ENCODE measurements at regions not wholly inside any gene's neighbourhood (a gene's known extent, or its start where the extent isn't known, plus 50 kb on each side); places are given as distances from the start of the nearest gene placed in this dataset.
A peak's percentile ranks its signal among the peaks of the same experiment; 100 is the strongest.

DNA sequence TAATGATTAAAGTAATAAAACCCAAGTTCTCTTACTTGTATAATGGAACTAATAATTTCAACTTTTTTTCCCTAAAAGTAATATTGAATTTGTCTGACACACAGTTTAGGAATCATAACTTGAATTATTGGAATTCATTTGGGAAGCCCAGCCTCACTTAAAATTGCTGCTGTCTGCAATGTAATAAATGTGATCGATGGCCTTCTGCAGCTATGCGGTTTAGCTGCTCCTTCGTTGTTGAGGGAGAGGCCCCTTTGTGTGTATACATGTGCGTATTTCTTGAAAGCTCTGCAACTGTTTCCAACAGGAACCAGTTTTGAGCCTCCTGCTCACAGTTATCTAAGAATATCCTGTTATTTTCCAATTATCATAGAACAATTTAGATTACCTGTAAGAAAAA lies 152.5 kb downstream of the AKR1D1 start:
- no peak overlapping the region for H3K27ac ChIP-seq (ENCODE audit: low read depth)
- H3K4me3 ChIP-seq (ENCODE audit: low read depth, low read length), result no peak overlapping the region
- 55% methylated on average over 4 of the region's 4 CpGs for WGBS
- no peaks in the 10 kb centered on the region for H3K4me1 ChIP-seq (ENCODE audit: insufficient read depth)
- no peak for DNase-seq (ENCODE audit: extremely low spot score)
- H3K36me3 ChIP-seq (ENCODE audit: insufficient read depth), result no peaks in the 10 kb centered on the region

GRCh38 chr7:138233189-138233588 lies 156.9 kb downstream of the AKR1D1 start:
- no peak overlapping the region for H3K27ac ChIP-seq (ENCODE audit: low read depth)
- no peak for DNase-seq (ENCODE audit: extremely low spot score)
- WGBS, result 93% methylated on average over 6 of the region's 6 CpGs
- no peaks in the 10 kb centered on the region for H3K4me1 ChIP-seq (ENCODE audit: insufficient read depth)
- H3K4me3 ChIP-seq (ENCODE audit: low read depth, low read length), result no peak overlapping the region
- no peaks in the 10 kb centered on the region for H3K36me3 ChIP-seq (ENCODE audit: insufficient read depth)

DNA sequence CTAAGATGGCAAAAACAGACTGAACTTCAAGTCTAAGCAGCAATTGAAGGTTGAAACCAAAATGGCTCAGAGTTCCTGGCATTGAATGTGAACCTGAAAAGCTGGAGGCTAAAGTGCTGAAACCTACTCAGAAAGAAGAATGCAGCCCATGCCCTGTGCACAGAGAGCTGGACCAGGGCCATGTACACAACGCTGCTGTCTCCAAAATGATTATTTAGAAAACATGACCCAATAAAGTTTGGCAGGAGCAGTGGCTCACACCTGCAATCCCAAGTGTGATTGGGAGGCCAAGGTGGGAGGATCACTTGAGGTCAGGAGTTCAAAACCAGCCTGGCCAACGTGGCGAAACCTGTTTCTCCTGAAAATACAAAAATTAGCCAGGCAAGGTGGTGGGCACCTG lies 158.9 kb downstream of the AKR1D1 start:
- Histone ChIP-seq H3K4me3 (ENCODE audit: low read depth, low read length) (no peak overlapping the region), H3K4me1 (ENCODE audit: insufficient read depth) (no peaks in the 10 kb centered on the region), H3K36me3 (ENCODE audit: insufficient read depth) (no peaks in the 10 kb centered on the region), H3K27ac (ENCODE audit: low read depth) (no peak overlapping the region)
- whole genome bisulfite sequencing, result 68% methylated on average over 3 of the region's 3 CpGs
- DNase-seq (ENCODE audit: extremely low spot score), result no peak

GRCh38 chr7:138237995-138238394 lies 161.7 kb downstream of the AKR1D1 start:
- DNase-seq (ENCODE audit: extremely low spot score), result no peak
- WGBS, result 95% methylated on average over 5 of the region's 5 CpGs

GRCh38 chr7:138238734-138239659 lies 162.7 kb downstream of the AKR1D1 start:
- no peak overlapping the region for H3K4me3 ChIP-seq (ENCODE audit: low read depth, low read length)

More at GRCh38 chr7:138237995-138238394, 161.7 kb downstream of the AKR1D1 start:
- Histone ChIP-seq H3K27ac (ENCODE audit: low read depth) (no peak overlapping the region), H3K4me1 (ENCODE audit: insufficient read depth) (no peaks in the 10 kb centered on the region), H3K36me3 (ENCODE audit: insufficient read depth) (no peaks in the 10 kb centered on the region), H3K4me3 (ENCODE audit: low read depth, low read length) (no peak overlapping the region)

DNA sequence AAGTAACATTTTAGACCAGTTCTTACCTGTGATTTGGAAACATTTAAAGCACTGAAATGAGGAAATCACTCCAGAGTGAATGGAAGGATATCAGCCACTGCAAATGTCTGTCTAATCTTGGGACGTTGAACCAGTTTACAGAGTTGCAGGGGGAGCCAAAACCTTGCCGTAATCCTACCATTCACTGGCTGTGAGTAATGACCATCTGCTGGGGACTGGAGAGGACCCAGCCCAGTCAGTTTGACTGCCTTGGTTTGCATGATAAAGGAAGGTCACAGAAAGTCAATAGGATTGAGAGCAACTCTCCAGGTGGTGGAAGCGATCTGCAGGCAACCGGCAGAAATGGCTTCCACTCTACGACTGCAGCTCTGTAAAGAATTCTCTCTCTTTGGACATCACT lies 167.2 kb downstream of the AKR1D1 start:
- Histone ChIP-seq H3K4me3 (ENCODE audit: low read depth, low read length) (no peak overlapping the region), H3K4me1 (ENCODE audit: insufficient read depth) (no peaks in the 10 kb centered on the region), H3K36me3 (ENCODE audit: insufficient read depth) (no peaks in the 10 kb centered on the region), H3K27ac (ENCODE audit: low read depth) (no peak overlapping the region)
- WGBS, result 43% methylated on average over 5 of the region's 5 CpGs
- no peak for DNase-seq (ENCODE audit: extremely low spot score)

More at GRCh38 chr7:138238734-138239659, 162.7 kb downstream of the AKR1D1 start:
- WGBS, result 81% methylated on average over 3 of the region's 3 CpGs
- H3K27ac ChIP-seq (ENCODE audit: low read depth), result no peak overlapping the region
- H3K4me1 ChIP-seq (ENCODE audit: insufficient read depth), result no peaks in the 10 kb centered on the region
- no peak for DNase-seq (ENCODE audit: extremely low spot score)
- no peaks in the 10 kb centered on the region for H3K36me3 ChIP-seq (ENCODE audit: insufficient read depth)

DNA sequence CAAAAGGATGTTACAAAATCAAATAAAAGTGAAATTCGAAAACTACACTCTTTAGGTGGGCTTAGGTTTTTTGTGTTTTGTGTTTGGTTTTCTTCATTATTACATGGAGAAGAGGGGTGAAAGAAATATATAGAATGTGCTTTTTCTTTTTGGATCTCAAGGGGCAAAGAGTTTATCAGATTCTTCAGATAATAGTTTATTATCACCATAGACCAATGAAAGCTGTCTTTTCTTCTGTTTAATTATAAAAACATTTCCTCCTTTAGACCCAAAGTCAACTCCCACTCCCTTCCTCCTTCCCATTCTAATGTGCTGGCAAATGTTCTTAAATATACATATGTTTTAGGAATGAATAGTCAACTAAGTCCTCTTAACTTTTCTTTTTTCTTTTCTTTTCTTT lies 167.6 kb downstream of the AKR1D1 start:
- H3K36me3 ChIP-seq (ENCODE audit: insufficient read depth), result no peaks in the 10 kb centered on the region
- 76% methylated on average over 1 of the region's 1 CpG for WGBS
- no peaks in the 10 kb centered on the region for H3K4me1 ChIP-seq (ENCODE audit: insufficient read depth)
- no peak for DNase-seq (ENCODE audit: extremely low spot score)
- H3K27ac ChIP-seq (ENCODE audit: low read depth), result no peak overlapping the region
- no peak overlapping the region for H3K4me3 ChIP-seq (ENCODE audit: low read depth, low read length)

DNA sequence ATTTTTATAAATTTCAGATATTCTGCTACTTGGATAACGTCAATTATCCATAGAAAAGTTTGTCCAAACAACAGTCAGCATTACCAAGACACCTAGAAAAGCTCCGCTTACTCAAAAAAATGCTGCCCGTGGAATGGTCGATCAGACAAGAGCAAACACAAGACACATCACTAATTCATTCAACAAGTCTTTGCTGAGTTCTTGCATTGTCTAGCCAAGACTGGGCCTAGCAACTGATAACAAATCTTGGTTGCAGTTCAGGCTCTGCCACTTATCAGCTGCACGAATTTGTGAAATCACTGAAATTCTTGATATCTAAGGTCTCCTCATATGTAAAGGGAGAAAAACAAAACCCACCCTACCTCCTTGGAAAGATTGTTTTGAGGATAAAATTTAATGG lies 168.3 kb downstream of the AKR1D1 start:
- DNase-seq (ENCODE audit: extremely low spot score), result no peak
- H3K36me3 ChIP-seq (ENCODE audit: insufficient read depth), result no peaks in the 10 kb centered on the region
- H3K27ac ChIP-seq (ENCODE audit: low read depth), result no peak overlapping the region
- no peaks in the 10 kb centered on the region for H3K4me1 ChIP-seq (ENCODE audit: insufficient read depth)
- no peak overlapping the region for H3K4me3 ChIP-seq (ENCODE audit: low read depth, low read length)
- 67% methylated on average over 5 of the region's 5 CpGs for WGBS

- no peak overlapping the region for H3K27ac ChIP-seq (ENCODE audit: low read depth)
Measured at GRCh38 chr7:138245216-138245615, 169.0 kb downstream of the AKR1D1 start.

DNA sequence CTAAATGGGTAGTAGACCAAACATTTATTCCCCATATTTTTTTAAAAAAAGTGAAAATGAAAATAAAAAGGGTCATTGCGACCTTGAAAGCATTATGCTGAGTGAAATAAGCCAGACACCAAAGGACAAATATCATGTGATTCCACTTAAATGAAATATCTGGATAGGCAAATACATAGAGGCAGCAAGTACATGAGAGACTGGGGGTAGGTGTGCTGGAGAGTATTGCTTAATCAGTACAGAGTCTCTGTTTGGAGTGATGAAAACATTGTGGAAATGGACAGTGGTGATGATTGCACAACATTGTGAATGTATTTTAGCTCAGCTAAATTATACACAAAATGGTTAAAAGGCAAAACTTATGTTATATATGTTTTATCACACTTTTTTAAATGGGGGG lies 169.4 kb downstream of the AKR1D1 start:
- Histone ChIP-seq H3K36me3 (ENCODE audit: insufficient read depth) (no peaks in the 10 kb centered on the region), H3K4me3 (ENCODE audit: low read depth, low read length) (no peak overlapping the region), H3K4me1 (ENCODE audit: insufficient read depth) (no peaks in the 10 kb centered on the region), H3K27ac (ENCODE audit: low read depth) (no peak overlapping the region)
- 57% methylated on average over 1 of the region's 1 CpG for WGBS
- DNase-seq (ENCODE audit: extremely low spot score), result no peak

More at GRCh38 chr7:138245216-138245615, 169.0 kb downstream of the AKR1D1 start:
- Histone ChIP-seq H3K4me3 (ENCODE audit: low read depth, low read length) (no peak overlapping the region), H3K36me3 (ENCODE audit: insufficient read depth) (no peaks in the 10 kb centered on the region), H3K4me1 (ENCODE audit: insufficient read depth) (no peaks in the 10 kb centered on the region)
- no peak for DNase-seq (ENCODE audit: extremely low spot score)

- 79% methylated on average over 5 of the region's 5 CpGs for WGBS
- H3K27ac ChIP-seq (ENCODE audit: low read depth), result no peak overlapping the region
- H3K36me3 ChIP-seq (ENCODE audit: insufficient read depth), result no peaks in the 10 kb centered on the region
Measured at GRCh38 chr7:138246428-138246827, 170.2 kb downstream of the AKR1D1 start.

DNA sequence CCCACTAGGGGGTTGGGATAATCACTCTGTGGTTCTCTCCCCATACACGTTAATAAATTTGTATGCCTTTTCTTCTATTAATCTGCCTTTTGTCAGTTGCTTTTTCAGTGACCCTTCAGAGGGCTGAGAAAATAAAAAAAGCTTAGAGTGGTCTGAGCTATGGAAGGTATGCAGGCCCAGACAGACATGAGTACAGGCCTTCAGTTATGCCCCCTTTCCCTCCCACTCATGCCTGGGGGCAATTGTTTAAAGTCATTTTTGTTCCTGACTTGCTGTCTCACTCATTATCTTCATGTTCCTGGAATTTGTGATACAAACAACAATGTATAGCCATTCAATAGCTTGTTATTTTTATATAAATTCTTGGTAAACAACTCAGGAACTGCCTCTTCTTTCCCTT lies 170.8 kb downstream of the AKR1D1 start:
- Histone ChIP-seq H3K27ac (ENCODE audit: low read depth) (no peak overlapping the region), H3K4me1 (ENCODE audit: insufficient read depth) (no peaks in the 10 kb centered on the region), H3K4me3 (ENCODE audit: low read depth, low read length) (no peak overlapping the region), H3K36me3 (ENCODE audit: insufficient read depth) (no peaks in the 10 kb centered on the region)
- WGBS, result 46% methylated on average over 1 of the region's 1 CpG
- DNase-seq (ENCODE audit: extremely low spot score), result no peak

More at GRCh38 chr7:138246428-138246827, 170.2 kb downstream of the AKR1D1 start:
- Histone ChIP-seq H3K4me3 (ENCODE audit: low read depth, low read length) (no peak overlapping the region), H3K4me1 (ENCODE audit: insufficient read depth) (no peaks in the 10 kb centered on the region)
- peak; percentile 62 for DNase-seq (ENCODE audit: extremely low spot score)

DNA sequence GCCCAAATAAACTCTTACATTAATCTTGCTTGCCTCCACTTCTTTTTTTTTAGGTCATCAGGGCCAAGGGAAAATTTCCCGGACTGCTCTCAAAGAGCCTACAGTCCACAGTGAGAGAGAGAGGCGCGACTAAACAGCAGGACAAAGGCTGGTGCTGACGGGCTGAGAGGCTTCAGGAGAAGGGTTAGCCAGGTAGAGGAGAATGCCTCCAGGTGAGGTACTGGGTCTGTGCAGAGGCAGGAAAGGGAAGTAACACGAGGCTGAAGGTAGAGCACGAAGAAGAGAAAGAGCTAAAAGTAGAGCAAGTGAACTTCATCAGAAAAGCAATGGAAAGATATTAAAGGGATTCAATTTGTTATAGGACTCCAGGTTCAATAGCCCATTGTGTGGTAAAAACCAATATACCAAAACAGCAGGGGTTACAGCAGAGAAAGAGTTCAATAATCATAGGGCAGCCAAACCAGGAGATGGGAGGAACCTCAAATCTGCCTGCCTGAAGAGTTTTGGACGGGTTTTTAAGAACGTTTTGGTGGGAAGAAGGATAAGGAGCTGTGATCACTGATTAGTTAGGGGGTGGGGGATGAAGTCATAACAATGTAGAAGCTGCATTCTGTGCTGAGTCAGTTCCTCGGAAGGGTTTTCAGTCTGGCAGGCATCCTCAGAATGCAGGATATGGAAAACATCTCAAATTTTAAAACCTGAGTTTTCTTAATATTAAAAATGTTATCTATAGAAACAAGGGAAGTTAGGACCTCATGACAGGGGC lies 171.5 kb downstream of the AKR1D1 start:
- H3K4me1 ChIP-seq (ENCODE audit: insufficient read depth), result no peaks in the 10 kb centered on the region
- no peak overlapping the region for H3K27ac ChIP-seq (ENCODE audit: low read depth)
- H3K4me3 ChIP-seq (ENCODE audit: low read depth, low read length), result no peak overlapping the region
- no peaks in the 10 kb centered on the region for H3K36me3 ChIP-seq (ENCODE audit: insufficient read depth)
- DNase-seq (ENCODE audit: extremely low spot score), result no peak
- WGBS, result 63% methylated on average over 9 of the region's 9 CpGs

DNA sequence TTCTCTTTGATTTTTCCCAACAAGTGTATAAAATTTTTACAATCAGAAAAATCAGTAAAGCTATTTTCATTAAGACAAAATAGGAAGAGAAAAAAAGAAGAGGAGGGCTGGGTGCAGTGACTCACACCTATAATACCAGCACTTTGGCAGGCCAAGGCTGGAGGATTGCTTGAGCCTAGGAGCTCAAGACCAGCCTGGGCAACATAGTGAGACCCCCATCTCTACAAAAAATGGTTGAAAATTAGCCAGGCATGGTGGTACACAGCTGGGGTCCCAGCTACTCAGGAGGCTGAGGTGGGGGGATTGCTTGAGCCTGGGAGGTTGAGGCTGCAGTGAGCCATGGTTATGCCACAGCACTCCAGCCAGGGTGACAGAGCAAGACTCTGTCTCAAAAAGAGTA lies 172.3 kb downstream of the AKR1D1 start:
- Histone ChIP-seq H3K27ac (ENCODE audit: low read depth) (no peak overlapping the region), H3K36me3 (ENCODE audit: insufficient read depth) (no peaks in the 10 kb centered on the region), H3K4me3 (ENCODE audit: low read depth, low read length) (no peak overlapping the region), H3K4me1 (ENCODE audit: insufficient read depth) (no peaks in the 10 kb centered on the region)
- DNase-seq (ENCODE audit: extremely low spot score), result no peak
